Trophoblast cell (in vitro differentiated cells and primary cell): ENCODE measurements at regions not wholly inside any gene's neighbourhood (a gene's known extent, or its start where the extent isn't known, plus 50 kb on each side); places are given as distances from the start of the nearest gene placed in this dataset.
A peak's percentile ranks its signal among the peaks of the same experiment; 100 is the strongest.

ENCODE experiments used
- DNase-seq, 2 donors: peaks; one replicate each; pipeline ENCODE4 v3.0.0-alpha.2; 2016
- H2AFZ ChIP-seq: 2 replicates; pipeline ENCODE4 v1.6.1; 2013; ENCODE audit warnings: low read length, moderate library complexity, mild to moderate bottlenecking; ENCODE audit not compliant: insufficient read depth, poor library complexity
- H2AK5ac ChIP-seq: 2 replicates; pipeline ENCODE4 v1.6.1; 2013; ENCODE audit warnings: mild to moderate bottlenecking, low read length
- H2BK120ac ChIP-seq: 2 replicates; pipeline ENCODE4 v1.6.1; 2013; ENCODE audit warnings: low read length, mild to moderate bottlenecking, moderate library complexity; ENCODE audit not compliant: insufficient read depth, poor library complexity
- H2BK12ac ChIP-seq: 2 replicates; pipeline ENCODE4 v1.6.1; 2013; ENCODE audit warnings: mild to moderate bottlenecking, low read length, moderate library complexity
- H2BK5ac ChIP-seq: 2 replicates; pipeline ENCODE4 v1.6.1; 2013; ENCODE audit warnings: low read length, low read depth, moderate library complexity, mild to moderate bottlenecking; ENCODE audit not compliant: poor library complexity
- H3K14ac ChIP-seq: 2 replicates; pipeline ENCODE4 v1.6.1; 2013; ENCODE audit warnings: mild to moderate bottlenecking, low read length
- H3K18ac ChIP-seq: 2 replicates; pipeline ENCODE4 v1.6.1; 2013; ENCODE audit warnings: mild to moderate bottlenecking, low read length
- H3K23ac ChIP-seq: 2 replicates; pipeline ENCODE4 v1.6.1; 2013; ENCODE audit warnings: low read length
- H3K27ac ChIP-seq: 2 replicates; pipeline ENCODE4 v1.5.1; 2013; ENCODE audit warnings: low read depth, mild to moderate bottlenecking, inconsistent platforms, low read length, moderate library complexity
- H3K27me3 ChIP-seq: 2 replicates; pipeline ENCODE4 v1.6.1; 2013; ENCODE audit warnings: inconsistent platforms, mild to moderate bottlenecking, low read length, moderate library complexity; ENCODE audit not compliant: insufficient read depth
- H3K36me3 ChIP-seq, 2 experiments: 1 replicate in 1 of 2; 2 replicates in 1 of 2; pipeline ENCODE4 v1.6.1; 2013; ENCODE audit warnings: low read length in 2 of 2, mild to moderate bottlenecking in 2 of 2, moderate library complexity in 1 of 2; ENCODE audit not compliant: insufficient read depth in 2 of 2, control insufficient read depth in 1 of 2
- H3K4ac ChIP-seq: 2 replicates; pipeline ENCODE4 v1.6.1; 2013; ENCODE audit warnings: low read depth, mild to moderate bottlenecking, low read length, moderate library complexity
- H3K4me1 ChIP-seq, 2 experiments: 1 replicate in 1 of 2; 2 replicates in 1 of 2; pipeline ENCODE4 v1.6.1; 2013; ENCODE audit warnings: low read length in 2 of 2, mild to moderate bottlenecking in 2 of 2, moderate library complexity in 1 of 2; ENCODE audit not compliant: insufficient read depth in 2 of 2, control insufficient read depth in 1 of 2
- H3K4me2 ChIP-seq: 2 replicates; pipeline ENCODE4 v1.6.1; 2013; ENCODE audit warnings: inconsistent platforms, mild to moderate bottlenecking, low read length, moderate library complexity
- H3K4me3 ChIP-seq: 2 replicates; pipeline ENCODE4 v1.5.1; 2013; ENCODE audit warnings: mild to moderate bottlenecking, low read depth, low read length, inconsistent platforms
- H3K79me1 ChIP-seq: one replicate; pipeline ENCODE4 v1.6.1; 2013; ENCODE audit warnings: low read length
- H3K79me2 ChIP-seq: 2 replicates; pipeline ENCODE4 v1.6.1; 2013; ENCODE audit warnings: low read length, mild to moderate bottlenecking; ENCODE audit not compliant: control insufficient read depth, insufficient read depth, poor library complexity
- H3K9ac ChIP-seq: 2 replicates; pipeline ENCODE4 v1.6.1; 2013; ENCODE audit warnings: mild to moderate bottlenecking, low read length
- H3K9me3 ChIP-seq: 2 replicates; pipeline ENCODE4 v1.6.1; 2013; ENCODE audit warnings: low read depth, mild to moderate bottlenecking, control low read depth, inconsistent platforms, low read length; ENCODE audit not compliant: insufficient read depth
- H4K12ac ChIP-seq: 2 replicates; pipeline ENCODE4 v1.6.1; 2013; ENCODE audit warnings: low read depth, mild to moderate bottlenecking, low read length, moderate library complexity
- H4K8ac ChIP-seq: 2 replicates; pipeline ENCODE4 v1.6.1; 2013; ENCODE audit warnings: low read depth, mild to moderate bottlenecking, low read length, moderate library complexity
- H4K91ac ChIP-seq: one replicate; pipeline ENCODE4 v1.6.1; 2013; ENCODE audit warnings: low read depth, mild to moderate bottlenecking, low read length, moderate library complexity
- WGBS: extraction: QIAGEN DNeasy Blood & Tissue Kit; methylation state at CpG from one replicate; pipeline ENCODE4 v1.1.7; 2013; ENCODE audit warnings: missing lambda C conversion rate; ENCODE audit not compliant: insufficient read length, insufficient coverage; ENCODE audit errors: extremely low coverage; 5-methylcytosine and 5-hydroxymethylcytosine counted together

DNA sequence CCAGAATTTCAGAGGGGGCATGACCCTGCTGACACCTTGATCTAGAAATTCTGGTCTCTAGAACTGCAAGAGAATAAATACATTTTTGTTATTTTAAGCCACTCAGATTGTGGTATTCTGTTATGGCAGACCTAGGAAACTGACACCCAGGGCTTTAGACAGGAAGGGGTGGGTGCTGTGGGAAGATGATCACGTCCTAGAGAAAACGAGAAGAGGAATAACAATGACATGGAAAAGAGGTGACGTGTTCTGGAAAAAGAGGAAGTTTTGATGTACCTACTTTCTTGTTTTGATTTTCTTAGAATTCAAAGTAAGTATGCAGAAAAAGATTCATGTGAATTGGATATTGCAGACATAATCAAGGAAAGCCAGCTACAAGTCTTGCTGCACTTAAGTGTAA lies 232.9 kb upstream of the RUNX1 start:
- H2BK120ac ChIP-seq, result no peak overlapping the region
- WGBS, result no CpG with 5 or more reads among the region's 3 CpGs
- H3K4me1 ChIP-seq, result peaks cover 3 to 4% of the 10 kb centered on the region in 2 experiments
- H3K4me2 ChIP-seq, result no peak overlapping the region
- H4K8ac ChIP-seq, result no peak overlapping the region
- H3K23ac ChIP-seq, result no peak overlapping the region
- H2AK5ac ChIP-seq, result no peak overlapping the region
- H3K79me1 ChIP-seq, result no peaks in the 10 kb centered on the region
- H4K12ac ChIP-seq, result no peak overlapping the region
- no peak overlapping the region for H3K27ac ChIP-seq
- no peak overlapping the region for H3K4me3 ChIP-seq
- H3K27me3 ChIP-seq, result no peaks in the 10 kb centered on the region
- no peak overlapping the region for H4K91ac ChIP-seq
- no peaks in the 10 kb centered on the region for H3K79me2 ChIP-seq
- H3K4ac ChIP-seq, result no peak overlapping the region
- no peak overlapping the region for H2BK5ac ChIP-seq
- no peak overlapping the region for H2AFZ ChIP-seq
- H3K9ac ChIP-seq, result no peak overlapping the region
- no peak overlapping the region for H2BK12ac ChIP-seq
- no peaks in the 10 kb centered on the region for H3K36me3 ChIP-seq
- H3K18ac ChIP-seq, result no peak overlapping the region
- H3K14ac ChIP-seq, result no peak overlapping the region
- peak in 1 of 2 donors; percentile 7 for DNase-seq
- no peaks in the 10 kb centered on the region for H3K9me3 ChIP-seq

DNA sequence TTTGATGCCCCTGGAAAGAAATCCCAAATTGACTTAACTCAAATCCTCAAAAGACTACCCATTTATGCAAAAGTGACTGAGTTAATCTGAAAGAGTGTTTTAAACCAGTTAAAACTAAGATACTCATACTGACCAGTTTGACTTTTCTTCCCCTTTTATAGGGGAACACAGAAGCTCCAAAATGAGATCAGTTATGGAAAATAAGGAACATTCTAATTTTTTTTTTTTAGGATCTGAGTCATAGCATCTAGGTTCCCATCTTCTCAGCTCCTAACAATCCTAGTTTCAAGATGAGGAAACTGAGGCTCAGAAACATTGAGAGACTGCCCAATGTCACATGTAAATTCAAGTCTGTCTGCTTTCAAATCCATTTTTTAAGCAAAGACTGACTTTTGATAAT lies 231.1 kb upstream of the RUNX1 start:
- H3K4me2 ChIP-seq, result no peak overlapping the region
- no peak overlapping the region for H3K18ac ChIP-seq
- H3K4me1 ChIP-seq, result peaks cover 3 to 4% of the 10 kb centered on the region in 2 experiments
- no peaks in the 10 kb centered on the region for H3K9me3 ChIP-seq
- H3K79me1 ChIP-seq, result no peaks in the 10 kb centered on the region
- no peak overlapping the region for H2BK12ac ChIP-seq
- H3K27ac ChIP-seq, result no peak overlapping the region
- no peaks in the 10 kb centered on the region for H3K27me3 ChIP-seq
- no peaks in the 10 kb centered on the region for H3K36me3 ChIP-seq
- no peak overlapping the region for H3K4me3 ChIP-seq
- H3K79me2 ChIP-seq, result no peaks in the 10 kb centered on the region
- no peak overlapping the region for H2AFZ ChIP-seq
- H3K14ac ChIP-seq, result no peak overlapping the region
- H2BK5ac ChIP-seq, result no peak overlapping the region
- no peak overlapping the region for H4K8ac ChIP-seq
- no peak overlapping the region for H2AK5ac ChIP-seq
- H3K23ac ChIP-seq, result no peak overlapping the region
- no peak overlapping the region for H3K4ac ChIP-seq
- no peak overlapping the region for H2BK120ac ChIP-seq
- no peak overlapping the region for H3K9ac ChIP-seq
- no peak for DNase-seq
- no peak overlapping the region for H4K91ac ChIP-seq
- H4K12ac ChIP-seq, result no peak overlapping the region

DNA sequence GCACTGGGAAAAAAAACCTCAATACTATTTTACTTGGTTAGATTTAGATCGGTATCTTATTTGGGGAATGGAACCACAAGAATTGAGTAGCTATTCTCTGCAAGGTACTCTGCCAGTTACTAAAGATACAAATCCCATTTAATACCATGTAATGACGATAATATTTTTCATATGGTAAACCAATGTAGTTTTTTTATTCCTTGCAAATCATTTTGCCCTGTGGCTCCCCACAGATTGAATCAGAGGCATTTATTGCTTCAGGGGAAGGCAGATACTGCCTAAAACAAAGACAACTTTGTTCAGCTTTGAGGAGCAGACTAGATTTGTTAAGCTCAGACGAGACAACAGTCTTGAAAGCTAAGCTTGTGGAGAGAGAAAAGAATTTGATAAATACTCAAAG lies 226.7 kb upstream of the RUNX1 start:
- Histone ChIP-seq H3K23ac (no peak overlapping the region), H3K27ac (no peak overlapping the region), H2AFZ (no peak overlapping the region), H3K9ac (no peak overlapping the region), H2BK5ac (no peak overlapping the region), H3K14ac (no peak overlapping the region), H4K8ac (no peak overlapping the region), H3K18ac (no peak overlapping the region), H3K79me1 (no peaks in the 10 kb centered on the region), H3K9me3 (no peaks in the 10 kb centered on the region), H3K79me2 (no peaks in the 10 kb centered on the region), H3K4me1 (peaks cover 3 to 7% of the 10 kb centered on the region in 2 experiments), H3K4me3 (no peak overlapping the region), H4K12ac (no peak overlapping the region), H2AK5ac (no peak overlapping the region), H2BK12ac (no peak overlapping the region), H3K27me3 (no peaks in the 10 kb centered on the region), H3K4ac (no peak overlapping the region), H3K4me2 (no peak overlapping the region), H2BK120ac (no peak overlapping the region), H3K36me3 (no peaks in the 10 kb centered on the region), H4K91ac (no peak overlapping the region)
- WGBS, result no CpG with 5 or more reads among the region's 3 CpGs
- no peak for DNase-seq

DNA sequence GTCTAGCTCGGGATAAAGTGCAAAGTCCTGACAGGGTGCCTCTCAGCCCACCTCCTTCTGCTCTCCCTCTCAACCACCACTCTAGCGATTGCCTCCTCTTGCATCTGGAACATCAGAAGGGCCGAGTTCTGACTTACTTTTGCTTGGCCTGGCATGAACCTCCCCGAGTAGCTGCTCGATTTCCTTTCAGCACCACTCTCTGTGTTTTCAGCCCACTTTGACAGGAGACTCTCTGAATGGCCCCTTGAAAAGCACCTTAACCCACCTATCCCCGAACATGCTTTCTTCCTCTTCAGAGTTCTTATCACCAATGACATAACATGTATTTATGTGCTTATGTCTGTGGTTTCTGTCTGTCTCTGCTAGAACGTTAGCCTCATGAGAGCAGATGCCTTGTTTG lies 225.8 kb upstream of the RUNX1 start:
- Histone ChIP-seq H4K12ac (no peak overlapping the region), H3K36me3 (no peaks in the 10 kb centered on the region), H3K4me3 (no peak overlapping the region), H2BK12ac (peak overlapping the region; percentile 62), H3K79me2 (no peaks in the 10 kb centered on the region), H2AFZ (no peak overlapping the region), H3K27ac (no peak overlapping the region), H2BK5ac (no peak overlapping the region), H3K27me3 (no peaks in the 10 kb centered on the region), H3K9me3 (no peaks in the 10 kb centered on the region), H3K4me2 (no peak overlapping the region), H3K4me1 (peaks cover 3 to 7% of the 10 kb centered on the region in 2 experiments), H3K4ac (no peak overlapping the region), H2BK120ac (no peak overlapping the region), H4K91ac (peak overlapping the region; percentile 34), H3K79me1 (no peaks in the 10 kb centered on the region), H3K18ac (no peak overlapping the region), H3K14ac (no peak overlapping the region), H4K8ac (no peak overlapping the region), H3K9ac (no peak overlapping the region), H2AK5ac (no peak overlapping the region), H3K23ac (no peak overlapping the region)
- no peak for DNase-seq
- no CpG with 5 or more reads among the region's 7 CpGs for WGBS
